ENCODE measurements at regions not wholly inside any gene's neighbourhood (a gene's known extent, or its start where the extent isn't known, plus 50 kb on each side); places are given as distances from the start of the nearest gene placed in this dataset.
"Not testable (repeated sequence)": the region's sequence is repeated elsewhere in the genome, so short reads cannot be mapped to it uniquely, and the experiment has no call there.

- in situ Hi-C loops (cut with HindIII; ENCODE audit: low pct_ligation_motif_present, low pct_unique_long_range_greater_than_20kb, low sequenced_read_pairs) = no loop called here
- DNase-seq = no peak
Observed at GRCh38 chr14:84492685-84493084, 1037.3 kb upstream of the FLRT2 start.

- no peak for DNase-seq
- in situ Hi-C loops (cut with HindIII; ENCODE audit: low pct_ligation_motif_present, low pct_unique_long_range_greater_than_20kb, low sequenced_read_pairs) = no loop called here
Observed at GRCh38 chr14:84493779-84494178, 1036.2 kb upstream of the FLRT2 start.

GRCh38 chr14:84496677-84497076 is 1033.3 kb upstream of the FLRT2 start:
- in situ Hi-C loops (cut with HindIII; ENCODE audit: low pct_ligation_motif_present, low pct_unique_long_range_greater_than_20kb, low sequenced_read_pairs) = no loop called here
- DNase-seq = no peak

GRCh38 chr14:84512823-84513222 is 1017.1 kb upstream of the FLRT2 start:
- in situ Hi-C loops (cut with HindIII; ENCODE audit: low pct_ligation_motif_present, low pct_unique_long_range_greater_than_20kb, low sequenced_read_pairs) = not testable (repeated sequence)

GRCh38 chr14:84519836-84520235 is 1010.1 kb upstream of the FLRT2 start:
- in situ Hi-C loops (cut with HindIII; ENCODE audit: low pct_ligation_motif_present, low pct_unique_long_range_greater_than_20kb, low sequenced_read_pairs) = no loop called here
- DNase-seq = no peak

More at GRCh38 chr14:84512823-84513222, 1017.1 kb upstream of the FLRT2 start:
- not testable (repeated sequence) for DNase-seq

GRCh38 chr14:84520711-84521338 is 1009.1 kb upstream of the FLRT2 start:
- in situ Hi-C loops (cut with HindIII; ENCODE audit: low pct_ligation_motif_present, low pct_unique_long_range_greater_than_20kb, low sequenced_read_pairs) = no loop called here
- DNase-seq = no peak

- DNase-seq = no peak
- in situ Hi-C loops (cut with HindIII; ENCODE audit: low pct_ligation_motif_present, low pct_unique_long_range_greater_than_20kb, low sequenced_read_pairs) = no loop called here
Observed at GRCh38 chr14:84523746-84524145, 1006.2 kb upstream of the FLRT2 start.

- in situ Hi-C loops (cut with HindIII; ENCODE audit: low pct_ligation_motif_present, low pct_unique_long_range_greater_than_20kb, low sequenced_read_pairs) = no loop called here
Observed at GRCh38 chr14:84527706-84528105, 1002.2 kb upstream of the FLRT2 start.

GRCh38 chr14:84532016-84532415 is 997.9 kb upstream of the FLRT2 start:
- in situ Hi-C loops (cut with HindIII; ENCODE audit: low pct_ligation_motif_present, low pct_unique_long_range_greater_than_20kb, low sequenced_read_pairs) = no loop called here
- no peak for DNase-seq

More at GRCh38 chr14:84527706-84528105, 1002.2 kb upstream of the FLRT2 start:
- no peak for DNase-seq

- DNase-seq = no peak
- in situ Hi-C loops (cut with HindIII; ENCODE audit: low pct_ligation_motif_present, low pct_unique_long_range_greater_than_20kb, low sequenced_read_pairs) = no loop called here
Observed at GRCh38 chr14:84533181-84533725, 996.7 kb upstream of the FLRT2 start.

GRCh38 chr14:84533791-84534190 is 996.2 kb upstream of the FLRT2 start:
- DNase-seq = no peak
- in situ Hi-C loops (cut with HindIII; ENCODE audit: low pct_ligation_motif_present, low pct_unique_long_range_greater_than_20kb, low sequenced_read_pairs) = no loop called here

GRCh38 chr14:84535484-84535883 is 994.5 kb upstream of the FLRT2 start:
- in situ Hi-C loops (cut with HindIII; ENCODE audit: low pct_ligation_motif_present, low pct_unique_long_range_greater_than_20kb, low sequenced_read_pairs) = no loop called here
- no peak for DNase-seq

GRCh38 chr14:84535976-84536375 is 994.0 kb upstream of the FLRT2 start:
- DNase-seq = no peak

GRCh38 chr14:84541018-84541417 is 988.9 kb upstream of the FLRT2 start:
- DNase-seq = no peak
- in situ Hi-C loops (cut with HindIII; ENCODE audit: low pct_ligation_motif_present, low pct_unique_long_range_greater_than_20kb, low sequenced_read_pairs) = no loop called here

More at GRCh38 chr14:84535976-84536375, 994.0 kb upstream of the FLRT2 start:
- in situ Hi-C loops (cut with HindIII; ENCODE audit: low pct_ligation_motif_present, low pct_unique_long_range_greater_than_20kb, low sequenced_read_pairs) = no loop called here

- in situ Hi-C loops (cut with HindIII; ENCODE audit: low pct_ligation_motif_present, low pct_unique_long_range_greater_than_20kb, low sequenced_read_pairs) = no loop called here
- no peak for DNase-seq
Observed at GRCh38 chr14:84543859-84544258, 986.1 kb upstream of the FLRT2 start.

- in situ Hi-C loops (cut with HindIII; ENCODE audit: low pct_ligation_motif_present, low pct_unique_long_range_greater_than_20kb, low sequenced_read_pairs) = no loop called here
- DNase-seq = no peak
Observed at GRCh38 chr14:84544486-84545131, 985.3 kb upstream of the FLRT2 start.

- in situ Hi-C loops (cut with HindIII; ENCODE audit: low pct_ligation_motif_present, low pct_unique_long_range_greater_than_20kb, low sequenced_read_pairs) = no loop called here
- no peak for DNase-seq
Observed at GRCh38 chr14:84546236-84546635, 983.7 kb upstream of the FLRT2 start.

- in situ Hi-C loops (cut with HindIII; ENCODE audit: low pct_ligation_motif_present, low pct_unique_long_range_greater_than_20kb, low sequenced_read_pairs) = no loop called here
- DNase-seq = no peak
Observed at GRCh38 chr14:84554136-84554535, 975.8 kb upstream of the FLRT2 start.

GRCh38 chr14:84555493-84555892 is 974.5 kb upstream of the FLRT2 start:
- in situ Hi-C loops (cut with HindIII; ENCODE audit: low pct_ligation_motif_present, low pct_unique_long_range_greater_than_20kb, low sequenced_read_pairs) = no loop called here
- DNase-seq = no peak

GRCh38 chr14:84566109-84566508 is 963.8 kb upstream of the FLRT2 start:
- in situ Hi-C loops (cut with HindIII; ENCODE audit: low pct_ligation_motif_present, low pct_unique_long_range_greater_than_20kb, low sequenced_read_pairs) = no loop called here
- no peak for DNase-seq
